HG03103 (cell line): ENCODE measurements at regions not wholly inside any gene's neighbourhood (a gene's known extent, or its start where the extent isn't known, plus 50 kb on each side); places are given as distances from the start of the nearest gene placed in this dataset.

Experiments used
- ATAC-seq: cut with Tn5 transposase; IDR thresholded peaks from one replicate; pipeline ENCODE4 v1.9.1; 2021; ENCODE audit warnings: low read depth; ENCODE audit not compliant: unreplicated experiment

GRCh38 chr15:88322461-88322860 is 65.9 kb upstream of the NTRK3 start:
- no peak for ATAC-seq

GRCh38 chr15:88321271-88321670 is 64.7 kb upstream of the NTRK3 start:
- no peak for ATAC-seq

GRCh38 chr15:88316586-88316985 is 60.0 kb upstream of the NTRK3 start:
- ATAC-seq, result no peak

- ATAC-seq, result no peak
Measured at GRCh38 chr15:88315221-88315878, 58.8 kb upstream of the NTRK3 start.

GRCh38 chr15:88312941-88313579 is 56.5 kb upstream of the NTRK3 start:
- ATAC-seq, result no peak

- no peak for ATAC-seq
Measured at GRCh38 chr15:88309363-88309762, 52.8 kb upstream of the NTRK3 start.

- no peak for ATAC-seq
Measured at GRCh38 chr15:88307344-88307743, 50.8 kb upstream of the NTRK3 start.
